OCI-LY1 (cell line): ENCODE measurements at regions not wholly inside any gene's neighbourhood (a gene's known extent, or its start where the extent isn't known, plus 50 kb on each side); places are given as distances from the start of the nearest gene placed in this dataset.

Experiments
- CTCF ChIP-seq: fragments of 200-600 bp; sonication (generic), shearing (Covaris generic); IDR thresholded peaks from 2 replicates; pipeline ENCODE4 v1.5.1; 2017; ENCODE audit warnings: mild to moderate bottlenecking, antibody characterized with exemption, low read length, moderate library complexity, mixed read lengths
- EZH2 ChIP-seq: fragments of 200-600 bp; sonication (generic), shearing (Covaris generic); IDR thresholded peaks from 2 replicates; pipeline ENCODE4 v1.8.0; 2017; ENCODE audit warnings: borderline replicate concordance, mixed run types, mild to moderate bottlenecking, antibody characterized with exemption, low read length, moderate library complexity, mixed read lengths

- TF ChIP-seq CTCF (no peak), EZH2 (no peak)
These were observed 258.8 kb upstream of the CDH5 start for GRCh38 chr16:66107661-66108060.
